HG02852 (cell line): ENCODE measurements at regions not wholly inside any gene's neighbourhood (a gene's known extent, or its start where the extent isn't known, plus 50 kb on each side); places are given as distances from the start of the nearest gene placed in this dataset.
"Not testable (repeated sequence)": the region's sequence is repeated elsewhere in the genome, so short reads cannot be mapped to it uniquely, and the experiment has no call there.

ENCODE experiments used
- ATAC-seq: cut with Tn5 transposase; IDR thresholded peaks from one replicate; pipeline ENCODE4 v1.9.1; 2021; ENCODE audit warnings: mild to moderate bottlenecking, moderate library complexity; ENCODE audit not compliant: unreplicated experiment

DNA sequence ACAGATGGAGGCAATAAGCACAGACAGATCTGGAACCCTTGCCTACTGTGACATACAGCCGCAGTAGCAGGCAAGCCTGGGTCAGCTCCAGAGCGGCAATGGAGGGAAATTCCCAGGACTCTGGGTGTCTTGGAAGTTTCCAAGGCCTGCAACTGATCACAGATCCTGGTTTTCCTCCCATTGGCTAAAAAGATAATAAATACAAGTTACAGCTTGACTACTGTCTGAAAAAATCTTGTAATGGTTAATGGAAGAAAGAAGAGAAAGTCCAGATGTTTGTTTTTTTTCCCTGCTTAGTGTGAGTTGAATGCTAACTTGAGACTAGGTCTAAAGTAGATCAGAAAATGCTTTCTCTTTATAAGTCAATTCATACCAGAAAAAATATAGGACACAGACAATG lies 307.6 kb downstream of the ALDH8A1 start:
- ATAC-seq: no peak

- peak; percentile 68 for ATAC-seq
Measured at GRCh38 chr6:134640975-134641429, 308.9 kb downstream of the ALDH8A1 start.

DNA sequence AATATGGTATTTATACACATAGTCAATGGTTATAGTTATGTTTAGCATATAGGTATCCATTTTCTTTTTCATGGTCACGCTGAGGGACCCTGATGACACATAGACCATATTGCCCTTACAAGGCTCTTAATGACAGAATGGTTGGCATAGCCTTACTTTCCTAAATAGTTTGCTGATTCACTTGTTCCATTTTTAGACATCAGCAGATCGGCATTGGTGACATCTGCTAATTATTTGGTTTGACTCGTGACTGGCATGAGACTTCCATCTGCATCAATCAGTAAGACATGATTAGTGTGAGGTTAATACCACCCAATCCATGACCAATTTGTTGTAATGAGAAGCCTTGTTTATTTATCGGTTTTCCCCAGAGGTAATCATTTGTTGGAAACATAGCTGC lies 309.7 kb downstream of the ALDH8A1 start:
- ATAC-seq: no peak

- ATAC-seq: no peak
Measured at GRCh38 chr6:134637847-134638437, 312.0 kb downstream of the ALDH8A1 start.

- no peak for ATAC-seq
Measured at GRCh38 chr6:134637282-134637681, 312.6 kb downstream of the ALDH8A1 start.

DNA sequence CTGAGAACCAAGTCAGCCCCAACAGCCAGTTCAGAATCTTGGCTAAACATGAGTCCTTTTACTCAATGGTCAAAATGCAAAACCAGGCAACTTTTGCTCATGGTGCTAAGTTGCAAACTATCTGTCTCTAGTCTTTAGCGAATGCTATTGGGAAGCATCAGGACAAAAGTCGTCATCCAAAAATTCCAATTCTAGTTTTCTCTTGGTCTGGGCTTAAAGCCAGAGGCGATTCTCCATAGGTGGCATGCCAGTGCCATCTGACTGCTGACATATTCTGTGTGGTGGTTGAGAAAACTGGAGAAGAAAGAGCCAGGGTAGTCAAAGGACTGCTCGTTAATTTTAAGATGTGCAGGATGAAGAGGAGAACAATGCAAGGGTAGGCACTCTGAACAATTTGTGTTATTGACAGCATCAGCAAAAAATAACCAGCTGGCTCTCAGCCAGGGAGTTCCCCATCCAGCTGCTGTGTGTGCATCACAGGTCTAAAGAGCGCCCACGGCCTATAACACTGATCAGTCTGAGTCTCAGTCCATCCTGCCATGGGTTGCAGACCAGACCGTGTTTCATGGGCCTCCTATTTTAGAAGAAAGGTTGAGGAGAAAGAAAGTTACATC lies 313.6 kb downstream of the ALDH8A1 start:
- ATAC-seq: peak; percentile 82

DNA sequence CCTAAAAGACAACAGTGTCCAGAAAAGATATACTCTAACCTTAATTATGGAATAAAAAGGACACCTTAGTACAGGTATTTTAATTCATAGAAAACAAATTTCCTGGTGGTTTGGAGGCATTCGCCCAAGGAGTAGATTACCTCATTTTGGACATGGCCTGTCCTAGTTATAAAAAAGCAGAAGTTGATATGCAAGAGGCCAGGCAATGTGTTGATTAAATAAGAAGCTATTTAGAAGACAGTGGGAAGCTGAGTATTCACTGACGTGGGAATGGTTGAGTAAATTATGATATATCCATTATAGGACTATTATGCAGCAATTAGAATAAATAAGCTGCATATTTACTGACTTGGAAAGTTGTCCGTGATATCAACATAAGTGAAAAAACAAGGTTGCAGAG lies 314.9 kb downstream of the ALDH8A1 start:
- no peak for ATAC-seq

DNA sequence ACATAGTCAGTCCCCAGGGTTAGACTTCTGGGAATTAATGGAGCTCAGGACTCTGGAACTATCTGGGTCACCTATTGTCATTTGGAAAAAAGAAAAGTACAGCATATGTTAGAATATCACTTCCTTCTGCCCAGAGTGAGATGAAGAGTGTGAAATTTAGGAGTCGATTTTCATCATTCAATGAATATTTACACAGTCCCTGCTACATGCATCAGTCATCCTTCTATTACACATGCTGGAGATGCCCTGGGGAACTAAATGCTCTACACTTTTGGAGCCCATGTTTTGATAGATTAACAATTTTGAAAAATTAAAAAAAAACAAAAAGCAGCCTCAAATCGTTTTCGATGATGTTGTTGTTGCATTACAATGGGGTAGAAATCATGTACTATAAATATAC lies 315.4 kb downstream of the ALDH8A1 start:
- no peak for ATAC-seq

- not testable (repeated sequence) for ATAC-seq
Measured at GRCh38 chr6:134632982-134633940, 315.3 kb upstream of the SGK1 start.

DNA sequence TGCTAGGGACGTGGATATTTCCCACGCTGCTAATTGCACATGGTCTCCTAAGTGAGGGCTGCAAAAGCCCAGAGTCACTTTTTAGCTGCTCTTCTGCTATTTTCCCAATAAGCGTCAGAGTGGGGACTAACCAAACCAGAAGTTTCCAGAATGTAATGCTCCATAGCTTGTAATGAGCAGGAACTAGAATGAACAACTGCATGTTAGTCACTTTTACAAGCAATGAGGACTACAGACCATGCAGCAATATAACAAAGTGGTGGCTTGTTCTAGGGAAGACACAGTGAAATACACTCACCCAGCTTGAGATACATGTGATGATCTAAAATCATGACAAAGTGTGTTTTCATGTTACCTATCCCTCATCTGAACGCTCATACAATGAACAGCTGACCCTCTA lies 314.1 kb upstream of the SGK1 start:
- ATAC-seq: no peak

DNA sequence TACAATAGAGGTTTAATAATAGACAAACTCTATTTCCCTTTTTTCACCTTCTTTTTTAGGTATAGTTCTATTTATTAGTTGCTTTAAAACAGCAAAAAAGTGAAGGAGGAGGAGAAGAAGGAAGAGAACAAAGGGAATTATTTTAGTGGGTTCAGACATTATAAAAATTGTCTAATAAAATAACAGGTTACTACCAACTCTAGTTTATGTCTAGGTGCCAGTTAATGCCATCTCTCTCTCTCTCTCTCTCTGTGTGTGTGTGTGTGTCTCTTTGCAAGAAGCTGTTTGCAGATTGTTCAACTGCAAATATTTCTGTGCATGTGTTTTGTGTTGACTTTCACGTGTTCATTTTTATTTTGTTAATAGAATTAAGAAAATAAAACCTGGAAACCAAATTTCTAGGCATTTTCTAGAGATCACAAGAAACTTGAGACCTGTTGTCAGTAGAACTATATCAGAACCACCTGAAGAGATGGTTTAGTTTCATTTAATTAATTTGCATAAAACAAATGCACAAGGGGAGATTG lies 313.5 kb upstream of the SGK1 start:
- no peak for ATAC-seq

DNA sequence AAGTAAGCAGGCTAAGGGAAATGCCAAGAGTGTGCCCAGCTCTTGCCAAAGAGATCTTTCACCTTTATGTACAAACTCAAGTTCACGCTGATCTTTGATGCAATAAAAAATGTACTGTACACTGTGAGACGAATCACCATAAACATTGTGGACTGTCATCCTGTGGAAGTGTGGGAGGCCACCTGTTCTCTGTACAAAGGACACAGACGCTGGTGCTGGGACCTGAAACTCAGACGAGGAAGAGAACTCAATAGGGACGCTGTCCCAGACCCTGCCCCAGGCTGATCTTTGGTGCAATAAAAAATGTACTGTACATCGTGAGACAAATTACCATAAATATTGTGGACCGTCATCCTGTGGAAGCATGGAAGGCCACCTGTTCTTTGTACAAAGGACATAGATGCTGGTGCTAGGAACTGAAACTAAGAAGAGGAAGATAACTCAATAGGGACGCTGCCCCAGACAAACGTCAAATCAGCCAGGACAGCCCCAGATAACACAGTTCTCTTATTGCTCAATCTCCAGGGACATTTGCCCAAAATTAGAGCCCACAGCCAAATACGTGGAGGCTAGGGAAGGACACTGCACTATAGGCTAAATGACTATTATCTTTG lies 312.7 kb upstream of the SGK1 start:
- no peak for ATAC-seq

DNA sequence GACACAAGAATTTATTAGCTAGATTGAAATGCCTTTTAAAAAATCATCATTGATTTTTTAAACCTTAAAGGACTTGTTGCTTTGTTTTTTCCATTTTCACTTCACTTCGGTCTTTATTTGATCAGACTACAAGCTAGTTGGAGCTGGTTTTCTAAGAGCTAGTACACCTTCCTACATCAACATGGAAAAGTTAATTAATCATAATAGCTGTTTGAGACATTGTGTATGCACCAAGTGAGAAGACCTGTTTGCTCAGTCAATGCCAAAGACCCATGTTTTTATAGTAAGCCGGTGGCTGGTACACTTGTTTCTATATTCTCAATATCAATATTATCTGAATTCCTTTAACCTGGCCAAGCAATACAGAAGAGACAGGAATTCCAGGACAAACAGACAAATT lies 310.2 kb upstream of the SGK1 start:
- ATAC-seq: no peak

GRCh38 chr6:134627707-134628106 lies 309.8 kb upstream of the SGK1 start:
- ATAC-seq: no peak

- no peak for ATAC-seq
Measured at GRCh38 chr6:134626589-134626988, 308.7 kb upstream of the SGK1 start.

DNA sequence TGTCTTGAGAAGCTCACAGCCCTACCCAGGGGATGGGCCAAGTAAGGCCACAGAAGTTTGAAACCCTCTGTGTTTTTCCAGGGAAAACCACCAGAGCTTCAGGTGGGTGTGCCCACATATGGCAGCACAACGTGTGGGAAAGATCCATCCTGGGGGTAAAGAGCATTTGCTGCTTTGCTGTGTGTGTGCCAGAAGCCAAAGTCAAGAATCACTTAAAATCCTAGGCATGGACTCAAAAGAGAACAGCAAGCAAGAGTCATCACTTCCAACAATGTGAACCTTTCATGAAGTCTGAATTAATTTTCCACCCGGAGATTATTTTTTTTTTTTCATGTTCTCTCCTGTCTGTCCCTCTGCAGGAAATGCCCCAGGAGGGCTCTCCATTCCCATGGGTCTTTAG lies 308.2 kb upstream of the SGK1 start:
- no peak for ATAC-seq

- no peak for ATAC-seq
Measured at GRCh38 chr6:134624781-134625180, 306.9 kb upstream of the SGK1 start.

GRCh38 chr6:134623401-134623800 lies 305.5 kb upstream of the SGK1 start:
- ATAC-seq: no peak

DNA sequence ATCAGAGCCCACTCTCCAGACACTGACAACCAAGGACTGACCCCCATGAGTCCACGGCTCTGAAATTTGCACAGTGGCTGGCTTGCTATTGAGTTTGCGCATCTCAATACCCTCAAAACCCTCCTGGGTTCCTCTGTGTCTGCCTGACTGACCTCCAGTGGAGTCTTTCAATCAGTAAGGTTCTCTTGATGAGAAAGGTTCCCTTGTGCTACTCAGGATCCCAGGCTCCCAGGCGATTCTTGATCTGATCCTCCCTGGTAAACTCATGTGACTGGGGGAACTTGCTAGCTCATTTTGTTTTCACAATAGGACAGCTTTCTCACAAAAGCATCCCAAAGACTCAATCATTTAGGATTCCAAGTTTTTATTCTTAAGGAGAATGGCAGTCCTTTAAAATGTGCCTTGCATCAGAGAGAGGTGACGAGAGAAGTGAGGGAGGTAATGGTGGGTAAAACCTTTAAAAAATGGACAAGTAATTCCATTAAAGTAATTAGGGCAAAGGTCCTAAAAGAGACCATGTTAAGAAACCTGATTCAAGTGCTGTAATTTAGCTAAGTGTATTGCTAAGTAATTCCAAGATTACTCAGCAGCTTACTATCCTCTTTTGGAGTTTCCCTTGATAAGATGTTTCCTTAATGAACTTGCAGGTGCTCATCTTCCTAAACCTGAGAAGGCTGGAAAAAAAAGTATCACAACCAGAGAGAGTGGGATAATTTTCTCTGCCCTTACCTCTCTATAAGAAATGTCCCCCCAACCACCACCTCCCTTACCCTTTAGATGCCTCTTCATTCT lies 304.7 kb upstream of the SGK1 start:
- no peak for ATAC-seq

DNA sequence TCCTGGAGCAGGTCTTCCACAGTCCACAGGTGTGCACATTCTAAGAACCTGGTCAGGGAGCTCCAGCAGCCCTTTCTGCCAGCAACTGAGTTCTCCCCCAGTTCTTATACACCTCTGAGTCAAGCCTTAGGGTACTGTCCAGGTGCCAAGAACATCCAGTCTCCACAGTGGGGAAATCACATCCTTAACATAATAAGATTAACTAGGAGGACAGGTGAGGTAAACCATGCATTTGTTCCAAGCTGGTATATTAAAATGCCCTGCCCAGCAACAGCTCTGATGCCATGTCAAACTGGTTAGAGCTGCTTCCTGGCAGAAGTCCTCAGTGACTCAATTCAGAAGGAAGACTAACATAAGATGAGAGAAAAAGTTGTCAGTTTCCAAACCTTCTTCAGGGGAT lies 303.9 kb upstream of the SGK1 start:
- ATAC-seq: no peak
